PC-3 (cell line): ENCODE measurements at regions not wholly inside any gene's neighbourhood (a gene's known extent, or its start where the extent isn't known, plus 50 kb on each side); places are given as distances from the start of the nearest gene placed in this dataset.

Source experiments
- ATAC-seq: fragments of 200-7000 bp; cut with Tn5 transposase; 2 replicates; pipeline ENCODE4 v1.9.1; 2020; ENCODE audit warnings: mild to moderate bottlenecking, moderate library complexity
- BruUV-seq: library from RNA; stranded (reverse); fragments of 400-500 nt; replicated peaks from 2 replicates; lab custom pipeline; 2021; lab: Mats Ljungman, UMichigan
- CTCF ChIA-PET: fragments of 300-600 bp; sonication (Branson Sonifier 250); formaldehyde crosslinking; loops from one replicate; lab custom pipeline; 2022; ENCODE audit warnings: antibody characterized with exemption; lab: Charles Lee
- POLR2A ChIA-PET: fragments of 300-600 bp; sonication (Branson Sonifier 250); formaldehyde crosslinking; loops from one replicate; lab custom pipeline; 2022; ENCODE audit warnings: antibody characterized with exemption; ENCODE audit not compliant: unreplicated experiment; lab: Charles Lee
- DNase-seq: peaks from one replicate; pipeline ENCODE4 v3.0.0-alpha.2; 2015
- H2AFZ ChIP-seq: fragments of 300-600 bp; sonication (generic); 2 replicates; pipeline ENCODE4 v1.6.0; 2016; ENCODE audit warnings: antibody characterized with exemption, low read length
- H3F3A ChIP-seq: fragments of 300-600 bp; sonication (generic); one replicate; pipeline ENCODE4 v1.6.0; 2017; ENCODE audit warnings: antibody characterized with exemption, low read length, control low read depth, mild to moderate bottlenecking; ENCODE audit not compliant: unreplicated experiment
- H3K27ac ChIP-seq: fragments of 300-600 bp; sonication (generic); 2 replicates; pipeline ENCODE4 v1.5.1; 2016; ENCODE audit warnings: mild to moderate bottlenecking, low read length
- H3K27me3 ChIP-seq: fragments of 300-600 bp; sonication (generic); 2 replicates; pipeline ENCODE4 v1.6.1; 2016; ENCODE audit warnings: low read length, mixed read lengths
- H3K36me3 ChIP-seq: fragments of 300-600 bp; sonication (generic); 2 replicates; pipeline ENCODE4 v1.6.1; 2016; ENCODE audit warnings: low read depth, mixed run types, low read length, mixed read lengths
- H3K4me1 ChIP-seq: fragments of 300-600 bp; sonication (generic); 2 replicates; pipeline ENCODE4 v1.5.1; 2016; ENCODE audit warnings: low read length; ENCODE audit not compliant: insufficient read depth
- H3K4me2 ChIP-seq: fragments of 300-600 bp; sonication (generic); 2 replicates; pipeline ENCODE4 v1.6.0; 2016; ENCODE audit warnings: low read length
- H3K4me3 ChIP-seq: fragments of 300-600 bp; sonication (generic); 2 replicates; pipeline ENCODE4 v1.5.1; 2016; ENCODE audit warnings: mild to moderate bottlenecking, low read length, mixed read lengths
- H3K79me2 ChIP-seq: fragments of 300-600 bp; sonication (generic); 2 replicates; pipeline ENCODE4 v1.6.1; 2017; ENCODE audit warnings: low read length, mixed read lengths
- H3K9ac ChIP-seq: fragments of 300-600 bp; sonication (generic); 2 replicates; pipeline ENCODE4 v1.6.0; 2016; ENCODE audit warnings: mild to moderate bottlenecking, low read length
- H3K9me2 ChIP-seq: fragments of 300-600 bp; sonication (generic); replicated peaks from 2 replicates; pipeline ENCODE4 v1.6.1; 2016; ENCODE audit warnings: mixed run types, low read length, mixed read lengths
- H3K9me3 ChIP-seq: fragments of 300-600 bp; sonication (generic); 2 replicates; pipeline ENCODE4 v1.6.1; 2016; ENCODE audit warnings: low read length, mixed read lengths
- H4K20me1 ChIP-seq: fragments of 300-600 bp; sonication (generic); 2 replicates; pipeline ENCODE4 v1.6.1; 2016; ENCODE audit warnings: low read length, mixed read lengths
- CTCF ChIP-seq: fragments of 300-600 bp; sonication (generic); conservative IDR thresholded peaks from 2 replicates; pipeline ENCODE4 v1.5.1; 2017; ENCODE audit warnings: antibody characterized with exemption, low read depth, mild to moderate bottlenecking, low read length
- EZH2 ChIP-seq: fragments of 300-600 bp; sonication (generic); IDR thresholded peaks from one replicate; pipeline ENCODE4 v1.6.1; 2017; ENCODE audit warnings: antibody characterized with exemption, mild to moderate bottlenecking, low read length; ENCODE audit not compliant: unreplicated experiment
- EZH2phosphoT487 ChIP-seq: fragments of 300-600 bp; sonication (generic); IDR thresholded peaks from 2 replicates; pipeline ENCODE4 v1.6.1; 2018; ENCODE audit warnings: mild to moderate bottlenecking, antibody characterized with exemption, low read length, borderline replicate concordance
- intact Hi-C: fragments of 100-400 bp; cut with micrococcal nuclease; formaldehyde crosslinking; loops from 2 replicates; pipeline ENCODE4 v1.9.0; 2023

GRCh38 chr4:19260346-19260745, 991.4 kb upstream of the SLIT2 start:
- ChIA-PET CTCF (no interaction called here), POLR2A (no interaction called here)
- intact Hi-C loops = no loop called here
- Histone ChIP-seq H3K4me1 (no peaks in the 10 kb centered on the region), H4K20me1 (no peaks in the 10 kb centered on the region), H3K9me3 (no peaks in the 10 kb centered on the region), H3K9me2 (no peaks in the 10 kb centered on the region), H3K27me3 (no peaks in the 10 kb centered on the region), H3K79me2 (no peaks in the 10 kb centered on the region), H3K4me2 (no peak overlapping the region), H3K36me3 (no peaks in the 10 kb centered on the region), H3F3A (no peaks in the 10 kb centered on the region), H3K9ac (no peak overlapping the region), H2AFZ (no peak overlapping the region), H3K27ac (no peak overlapping the region), H3K4me3 (no peak overlapping the region)
- DNase-seq (no peak), ATAC-seq (no peak)
- BruUV-seq = no TSS peak
- TF ChIP-seq EZH2 (no peak), EZH2phosphoT487 (no peak), CTCF (no peak)

- Histone ChIP-seq H3F3A (no peaks in the 10 kb centered on the region), H3K79me2 (no peaks in the 10 kb centered on the region), H3K9ac (no peak overlapping the region), H2AFZ (no peak overlapping the region), H3K27me3 (no peaks in the 10 kb centered on the region), H3K27ac (no peak overlapping the region), H3K4me3 (no peak overlapping the region), H3K4me2 (no peak overlapping the region), H4K20me1 (no peaks in the 10 kb centered on the region), H3K4me1 (no peaks in the 10 kb centered on the region), H3K36me3 (no peaks in the 10 kb centered on the region), H3K9me3 (no peaks in the 10 kb centered on the region), H3K9me2 (no peaks in the 10 kb centered on the region)
- TF ChIP-seq EZH2phosphoT487 = no peak
- TF ChIP-seq EZH2 = no peak
- no peak for TF ChIP-seq CTCF
- intact Hi-C loops = no loop called here
- BruUV-seq = no TSS peak
- DNase-seq (no peak), ATAC-seq (no peak)
- POLR2A ChIA-PET = no interaction called here
- CTCF ChIA-PET = no interaction called here
Measured at GRCh38 chr4:19259920-19260319, 991.8 kb upstream of the SLIT2 start.

- no peak overlapping the region for H3K4me3 ChIP-seq
- H4K20me1 ChIP-seq = no peaks in the 10 kb centered on the region
- H3K27me3 ChIP-seq = no peaks in the 10 kb centered on the region
- H2AFZ ChIP-seq = no peak overlapping the region
- intact Hi-C loops = no loop called here
- H3K79me2 ChIP-seq = no peaks in the 10 kb centered on the region
- H3K9ac ChIP-seq = no peak overlapping the region
- no peaks in the 10 kb centered on the region for H3K36me3 ChIP-seq
- no peak for TF ChIP-seq EZH2phosphoT487
- ChIA-PET POLR2A (no interaction called here), CTCF (no interaction called here)
- BruUV-seq = no TSS peak
- H3K27ac ChIP-seq = no peak overlapping the region
- no peaks in the 10 kb centered on the region for H3K9me3 ChIP-seq
- H3K9me2 ChIP-seq = no peaks in the 10 kb centered on the region
- no peak for DNase-seq
- ATAC-seq = no peak
- no peaks in the 10 kb centered on the region for H3K4me1 ChIP-seq
- no peak overlapping the region for H3K4me2 ChIP-seq
- no peaks in the 10 kb centered on the region for H3F3A ChIP-seq
Measured at GRCh38 chr4:19256823-19257222, 994.9 kb upstream of the SLIT2 start.
